ENCODE measurements at regions not wholly inside any gene's neighbourhood (a gene's known extent, or its start where the extent isn't known, plus 50 kb on each side); places are given as distances from the start of the nearest gene placed in this dataset.

DNA sequence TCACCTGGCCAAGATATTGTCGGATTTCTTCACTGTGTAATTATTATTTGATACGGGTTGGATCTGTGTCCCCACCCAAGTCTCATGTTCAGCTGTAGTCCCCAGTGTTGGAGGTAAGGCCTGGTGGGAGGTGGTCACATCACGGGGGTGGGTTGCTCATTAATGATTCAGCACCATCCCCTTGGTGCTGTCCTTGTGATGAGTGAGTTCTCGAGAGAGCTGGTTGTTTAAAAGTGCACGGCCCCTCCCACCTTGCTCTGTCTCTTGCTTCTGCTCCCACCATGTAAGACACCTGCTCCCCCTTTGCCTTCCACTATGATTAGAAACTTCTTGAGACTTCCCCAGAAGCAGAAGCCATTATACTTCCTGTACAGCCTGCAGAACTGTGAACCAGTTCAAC, 173.9 kb upstream of the PMEPA1 start:
- no peaks in the 10 kb centered on the region for H3K9me3 ChIP-seq (ENCODE audit: control insufficient read depth in 1 of 2, insufficient read depth in 1 of 2, low read depth in 1 of 2, low read length in 2 of 2)
- H3K27ac ChIP-seq (ENCODE audit: low read depth, low read length): no peak overlapping the region
- TF ChIP-seq ELF1 (IDR thresholded peaks at IDR 0.05; ENCODE audit: borderline replicate concordance, low read depth): no peak
- no peak for TF ChIP-seq TCF7L2 (IDR thresholded peaks at IDR 0.05; ENCODE audit: borderline replicate concordance, extremely low read depth, insufficient read depth, insufficient read length)
- TF ChIP-seq SP1 (IDR thresholded peaks at IDR 0.05; ENCODE audit: low read depth): no peak
- TF ChIP-seq, protein P1, sequence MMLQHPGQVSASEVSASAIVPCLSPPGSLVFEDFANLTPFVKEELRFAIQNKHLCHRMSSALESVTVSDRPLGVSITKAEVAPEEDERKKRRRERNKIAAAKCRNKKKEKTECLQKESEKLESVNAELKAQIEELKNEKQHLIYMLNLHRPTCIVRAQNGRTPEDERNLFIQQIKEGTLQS (IDR thresholded peaks at IDR 0.05): no peak
- TF ChIP-seq CEBPB (IDR thresholded peaks at IDR 0.05; ENCODE audit: low read depth): no peak
- TF ChIP-seq ZFX (IDR thresholded peaks at IDR 0.05): no peak
- TF ChIP-seq CBX3 (IDR thresholded peaks at IDR 0.05; ENCODE audit: low read depth): no peak
- TF ChIP-seq, protein P2, sequence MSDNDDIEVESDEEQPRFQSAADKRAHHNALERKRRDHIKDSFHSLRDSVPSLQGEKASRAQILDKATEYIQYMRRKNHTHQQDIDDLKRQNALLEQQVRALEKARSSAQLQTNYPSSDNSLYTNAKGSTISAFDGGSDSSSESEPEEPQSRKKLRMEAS (IDR thresholded peaks at IDR 0.05): no peak
- TF ChIP-seq, protein P3, sequence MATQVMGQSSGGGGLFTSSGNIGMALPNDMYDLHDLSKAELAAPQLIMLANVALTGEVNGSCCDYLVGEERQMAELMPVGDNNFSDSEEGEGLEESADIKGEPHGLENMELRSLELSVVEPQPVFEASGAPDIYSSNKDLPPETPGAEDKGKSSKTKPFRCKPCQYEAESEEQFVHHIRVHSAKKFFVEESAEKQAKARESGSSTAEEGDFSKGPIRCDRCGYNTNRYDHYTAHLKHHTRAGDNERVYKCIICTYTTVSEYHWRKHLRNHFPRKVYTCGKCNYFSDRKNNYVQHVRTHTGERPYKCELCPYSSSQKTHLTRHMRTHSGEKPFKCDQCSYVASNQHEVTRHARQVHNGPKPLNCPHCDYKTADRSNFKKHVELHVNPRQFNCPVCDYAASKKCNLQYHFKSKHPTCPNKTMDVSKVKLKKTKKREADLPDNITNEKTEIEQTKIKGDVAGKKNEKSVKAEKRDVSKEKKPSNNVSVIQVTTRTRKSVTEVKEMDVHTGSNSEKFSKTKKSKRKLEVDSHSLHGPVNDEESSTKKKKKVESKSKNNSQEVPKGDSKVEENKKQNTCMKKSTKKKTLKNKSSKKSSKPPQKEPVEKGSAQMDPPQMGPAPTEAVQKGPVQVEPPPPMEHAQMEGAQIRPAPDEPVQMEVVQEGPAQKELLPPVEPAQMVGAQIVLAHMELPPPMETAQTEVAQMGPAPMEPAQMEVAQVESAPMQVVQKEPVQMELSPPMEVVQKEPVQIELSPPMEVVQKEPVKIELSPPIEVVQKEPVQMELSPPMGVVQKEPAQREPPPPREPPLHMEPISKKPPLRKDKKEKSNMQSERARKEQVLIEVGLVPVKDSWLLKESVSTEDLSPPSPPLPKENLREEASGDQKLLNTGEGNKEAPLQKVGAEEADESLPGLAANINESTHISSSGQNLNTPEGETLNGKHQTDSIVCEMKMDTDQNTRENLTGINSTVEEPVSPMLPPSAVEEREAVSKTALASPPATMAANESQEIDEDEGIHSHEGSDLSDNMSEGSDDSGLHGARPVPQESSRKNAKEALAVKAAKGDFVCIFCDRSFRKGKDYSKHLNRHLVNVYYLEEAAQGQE (IDR thresholded peaks at IDR 0.05; ENCODE audit: low read depth): no peak
- TF ChIP-seq YY1 (IDR thresholded peaks at IDR 0.05; ENCODE audit: extremely low read depth, insufficient replicate concordance, low read depth, low read length): no peak
- no peak for TF ChIP-seq POLR2A (IDR thresholded peaks at IDR 0.05; ENCODE audit: borderline replicate concordance, extremely low read depth, insufficient read depth, insufficient read length)
- TF ChIP-seq, protein P4, sequence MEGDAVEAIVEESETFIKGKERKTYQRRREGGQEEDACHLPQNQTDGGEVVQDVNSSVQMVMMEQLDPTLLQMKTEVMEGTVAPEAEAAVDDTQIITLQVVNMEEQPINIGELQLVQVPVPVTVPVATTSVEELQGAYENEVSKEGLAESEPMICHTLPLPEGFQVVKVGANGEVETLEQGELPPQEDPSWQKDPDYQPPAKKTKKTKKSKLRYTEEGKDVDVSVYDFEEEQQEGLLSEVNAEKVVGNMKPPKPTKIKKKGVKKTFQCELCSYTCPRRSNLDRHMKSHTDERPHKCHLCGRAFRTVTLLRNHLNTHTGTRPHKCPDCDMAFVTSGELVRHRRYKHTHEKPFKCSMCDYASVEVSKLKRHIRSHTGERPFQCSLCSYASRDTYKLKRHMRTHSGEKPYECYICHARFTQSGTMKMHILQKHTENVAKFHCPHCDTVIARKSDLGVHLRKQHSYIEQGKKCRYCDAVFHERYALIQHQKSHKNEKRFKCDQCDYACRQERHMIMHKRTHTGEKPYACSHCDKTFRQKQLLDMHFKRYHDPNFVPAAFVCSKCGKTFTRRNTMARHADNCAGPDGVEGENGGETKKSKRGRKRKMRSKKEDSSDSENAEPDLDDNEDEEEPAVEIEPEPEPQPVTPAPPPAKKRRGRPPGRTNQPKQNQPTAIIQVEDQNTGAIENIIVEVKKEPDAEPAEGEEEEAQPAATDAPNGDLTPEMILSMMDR (IDR thresholded peaks at IDR 0.05 in 2 of 3, conservative IDR thresholded peaks at IDR 0.05 in 1 of 3; ENCODE audit: borderline replicate concordance in 1 of 3, insufficient read depth in 1 of 3, low read depth in 2 of 3, low read length in 2 of 3): no peak
- no peak for TF ChIP-seq SRF (IDR thresholded peaks at IDR 0.05; ENCODE audit: low read depth)
- TF ChIP-seq RAD21 (IDR thresholded peaks at IDR 0.05; ENCODE audit: low read depth): no peak
- TF ChIP-seq, protein P5, sequence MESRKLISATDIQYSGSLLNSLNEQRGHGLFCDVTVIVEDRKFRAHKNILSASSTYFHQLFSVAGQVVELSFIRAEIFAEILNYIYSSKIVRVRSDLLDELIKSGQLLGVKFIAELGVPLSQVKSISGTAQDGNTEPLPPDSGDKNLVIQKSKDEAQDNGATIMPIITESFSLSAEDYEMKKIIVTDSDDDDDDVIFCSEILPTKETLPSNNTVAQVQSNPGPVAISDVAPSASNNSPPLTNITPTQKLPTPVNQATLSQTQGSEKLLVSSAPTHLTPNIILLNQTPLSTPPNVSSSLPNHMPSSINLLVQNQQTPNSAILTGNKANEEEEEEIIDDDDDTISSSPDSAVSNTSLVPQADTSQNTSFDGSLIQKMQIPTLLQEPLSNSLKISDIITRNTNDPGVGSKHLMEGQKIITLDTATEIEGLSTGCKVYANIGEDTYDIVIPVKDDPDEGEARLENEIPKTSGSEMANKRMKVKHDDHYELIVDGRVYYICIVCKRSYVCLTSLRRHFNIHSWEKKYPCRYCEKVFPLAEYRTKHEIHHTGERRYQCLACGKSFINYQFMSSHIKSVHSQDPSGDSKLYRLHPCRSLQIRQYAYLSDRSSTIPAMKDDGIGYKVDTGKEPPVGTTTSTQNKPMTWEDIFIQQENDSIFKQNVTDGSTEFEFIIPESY (IDR thresholded peaks at IDR 0.05; ENCODE audit: extremely low read depth, insufficient replicate concordance, low read length): no peak
- TF ChIP-seq EZH2 (IDR thresholded peaks at IDR 0.05): no peak
- TF ChIP-seq POLR2AphosphoS5 (IDR thresholded peaks at IDR 0.05; ENCODE audit: low read depth, low read length): no peak
- TF ChIP-seq EZH2phosphoT487 (IDR thresholded peaks at IDR 0.05; ENCODE audit: borderline replicate concordance): no peak
- TF ChIP-seq JUND (IDR thresholded peaks at IDR 0.05): no peak
- H3K4me1 ChIP-seq (ENCODE audit: control insufficient read depth in 1 of 2, insufficient read depth in 2 of 2, low read length in 2 of 2): no peaks in the 10 kb centered on the region
- no peak for ATAC-seq
- intact Hi-C loops (cut with micrococcal nuclease): no loop called here
- no TSS peak for BruUV-seq (replicated peaks)
- DNase-seq (ENCODE audit: low read depth, low spot score): no peak
- no peak overlapping the region for H2AFZ ChIP-seq (ENCODE audit: low read depth, low read length, poor library complexity, severe bottlenecking)
- no peak overlapping the region for H3K9ac ChIP-seq (ENCODE audit: low read length)
- H3K27me3 ChIP-seq (ENCODE audit: insufficient read depth, low read length): peaks cover 45% of the 10 kb centered on the region
- H4K20me1 ChIP-seq (ENCODE audit: insufficient read depth): no peaks in the 10 kb centered on the region
- H3K79me2 ChIP-seq (ENCODE audit: insufficient read depth, low read length): no peaks in the 10 kb centered on the region
- no peak overlapping the region for H3K4me2 ChIP-seq (ENCODE audit: low read length)
- ChIA-PET RAD21 (ENCODE audit: low non-redundant PET in 1 of 2, low total read pairs in 2 of 2, uncharacterized antibody in 2 of 2, unreplicated experiment in 2 of 2) (no interaction called here), POLR2A (no interaction called here), CTCF (no interaction called here)
- no peaks in the 10 kb centered on the region for H3K9me2 ChIP-seq (ENCODE audit: insufficient read depth)
- no peak overlapping the region for H3K4me3 ChIP-seq (replicated peaks in 1 of 2; ENCODE audit: low read depth in 1 of 2, low read length in 2 of 2)
- H3K36me3 ChIP-seq (ENCODE audit: control insufficient read depth in 1 of 2, insufficient read depth in 2 of 2, low read length in 2 of 2): no peaks in the 10 kb centered on the region

Measured in HCT116 (cell line).